GM12873 (cell line): ENCODE measurements at regions not wholly inside any gene's neighbourhood (a gene's known extent, or its start where the extent isn't known, plus 50 kb on each side); places are given as distances from the start of the nearest gene placed in this dataset.

Experiments
- CTCF ChIP-seq: IDR thresholded peaks from 2 replicates; pipeline ENCODE4 v1.5.1; 2012; ENCODE audit warnings: low read depth, mild to moderate bottlenecking, moderate library complexity, low read length, control low read depth; ENCODE audit not compliant: insufficient read depth; ENCODE audit errors: missing control alignments

- TF ChIP-seq CTCF = no peak
Observed at GRCh38 chr15:36392676-36393266, 186.7 kb upstream of the CDIN1 start.

GRCh38 chr15:36398212-36398611 is 181.2 kb upstream of the CDIN1 start:
- no peak for TF ChIP-seq CTCF

- TF ChIP-seq CTCF = no peak
Observed at GRCh38 chr15:36399276-36399675, 180.2 kb upstream of the CDIN1 start.

GRCh38 chr15:36400936-36401585 is 178.4 kb upstream of the CDIN1 start:
- TF ChIP-seq CTCF = no peak

GRCh38 chr15:36401586-36401966 is 177.8 kb upstream of the CDIN1 start:
- TF ChIP-seq CTCF = no peak

GRCh38 chr15:36403351-36403750 is 176.1 kb upstream of the CDIN1 start:
- no peak for TF ChIP-seq CTCF

- no peak for TF ChIP-seq CTCF
Observed at GRCh38 chr15:36406366-36406765, 173.1 kb upstream of the CDIN1 start.
